ENCODE measurements at regions not wholly inside any gene's neighbourhood (a gene's known extent, or its start where the extent isn't known, plus 50 kb on each side); places are given as distances from the start of the nearest gene placed in this dataset.

DNA sequence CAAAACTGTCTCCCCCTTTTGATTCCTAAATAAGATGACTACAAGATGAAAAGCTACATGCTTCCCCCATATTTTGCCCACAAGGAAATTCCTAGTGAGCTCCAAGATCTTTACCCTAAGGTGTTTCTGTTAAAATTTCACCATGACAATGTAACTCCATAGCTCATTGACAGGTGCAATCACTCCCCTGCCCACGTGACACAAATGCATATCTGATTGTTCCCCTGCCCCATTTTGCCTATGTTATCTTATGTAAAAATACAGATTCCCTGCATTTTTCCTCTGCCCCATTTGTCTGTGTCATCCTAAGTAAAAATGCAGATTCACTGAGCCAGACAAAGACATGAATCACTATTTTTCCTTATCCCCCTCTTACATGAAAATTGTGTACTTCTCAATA, 66.7 kb downstream of the GPRASP3 start:
- TF ChIP-seq, protein P1, sequence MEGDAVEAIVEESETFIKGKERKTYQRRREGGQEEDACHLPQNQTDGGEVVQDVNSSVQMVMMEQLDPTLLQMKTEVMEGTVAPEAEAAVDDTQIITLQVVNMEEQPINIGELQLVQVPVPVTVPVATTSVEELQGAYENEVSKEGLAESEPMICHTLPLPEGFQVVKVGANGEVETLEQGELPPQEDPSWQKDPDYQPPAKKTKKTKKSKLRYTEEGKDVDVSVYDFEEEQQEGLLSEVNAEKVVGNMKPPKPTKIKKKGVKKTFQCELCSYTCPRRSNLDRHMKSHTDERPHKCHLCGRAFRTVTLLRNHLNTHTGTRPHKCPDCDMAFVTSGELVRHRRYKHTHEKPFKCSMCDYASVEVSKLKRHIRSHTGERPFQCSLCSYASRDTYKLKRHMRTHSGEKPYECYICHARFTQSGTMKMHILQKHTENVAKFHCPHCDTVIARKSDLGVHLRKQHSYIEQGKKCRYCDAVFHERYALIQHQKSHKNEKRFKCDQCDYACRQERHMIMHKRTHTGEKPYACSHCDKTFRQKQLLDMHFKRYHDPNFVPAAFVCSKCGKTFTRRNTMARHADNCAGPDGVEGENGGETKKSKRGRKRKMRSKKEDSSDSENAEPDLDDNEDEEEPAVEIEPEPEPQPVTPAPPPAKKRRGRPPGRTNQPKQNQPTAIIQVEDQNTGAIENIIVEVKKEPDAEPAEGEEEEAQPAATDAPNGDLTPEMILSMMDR (IDR thresholded peaks at IDR 0.05) = no peak
- TF ChIP-seq POLR2AphosphoS5 (IDR thresholded peaks at IDR 0.05) (no peak), POLR2A (IDR thresholded peaks at IDR 0.05) (no peak)

Data from breast epithelium (tissue), 3 donors.